ENCODE measurements at regions not wholly inside any gene's neighbourhood (a gene's known extent, or its start where the extent isn't known, plus 50 kb on each side); places are given as distances from the start of the nearest gene placed in this dataset.
"Not testable (repeated sequence)": the region's sequence is repeated elsewhere in the genome, so short reads cannot be mapped to it uniquely, and the experiment has no call there.

- not testable (repeated sequence) for TF ChIP-seq POLR2A, CTCF, POLR2AphosphoS5 (IDR thresholded peaks at IDR 0.05)
Observed at GRCh38 chr18:56482813-56483212, 155.6 kb downstream of the TXNL1 start.

Data from sigmoid colon (tissue), 4 donors.